ENCODE measurements at regions not wholly inside any gene's neighbourhood (a gene's known extent, or its start where the extent isn't known, plus 50 kb on each side); places are given as distances from the start of the nearest gene placed in this dataset.

- TF ChIP-seq, protein P1, sequence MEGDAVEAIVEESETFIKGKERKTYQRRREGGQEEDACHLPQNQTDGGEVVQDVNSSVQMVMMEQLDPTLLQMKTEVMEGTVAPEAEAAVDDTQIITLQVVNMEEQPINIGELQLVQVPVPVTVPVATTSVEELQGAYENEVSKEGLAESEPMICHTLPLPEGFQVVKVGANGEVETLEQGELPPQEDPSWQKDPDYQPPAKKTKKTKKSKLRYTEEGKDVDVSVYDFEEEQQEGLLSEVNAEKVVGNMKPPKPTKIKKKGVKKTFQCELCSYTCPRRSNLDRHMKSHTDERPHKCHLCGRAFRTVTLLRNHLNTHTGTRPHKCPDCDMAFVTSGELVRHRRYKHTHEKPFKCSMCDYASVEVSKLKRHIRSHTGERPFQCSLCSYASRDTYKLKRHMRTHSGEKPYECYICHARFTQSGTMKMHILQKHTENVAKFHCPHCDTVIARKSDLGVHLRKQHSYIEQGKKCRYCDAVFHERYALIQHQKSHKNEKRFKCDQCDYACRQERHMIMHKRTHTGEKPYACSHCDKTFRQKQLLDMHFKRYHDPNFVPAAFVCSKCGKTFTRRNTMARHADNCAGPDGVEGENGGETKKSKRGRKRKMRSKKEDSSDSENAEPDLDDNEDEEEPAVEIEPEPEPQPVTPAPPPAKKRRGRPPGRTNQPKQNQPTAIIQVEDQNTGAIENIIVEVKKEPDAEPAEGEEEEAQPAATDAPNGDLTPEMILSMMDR (IDR thresholded peaks at IDR 0.05): no peak
- no peak for TF ChIP-seq POLR2A (IDR thresholded peaks at IDR 0.05)
Measured at GRCh38 chr16:58904291-58904690, 170.2 kb upstream of the GOT2 start.

All from testis (tissue), 2 donors.